22Rv1 (cell line): ENCODE measurements at regions not wholly inside any gene's neighbourhood (a gene's known extent, or its start where the extent isn't known, plus 50 kb on each side); places are given as distances from the start of the nearest gene placed in this dataset.

Source experiments
- CTCF ChIP-seq: fragments of 450-650 bp; IDR thresholded peaks from 2 replicates; pipeline ENCODE4 v1.5.1; 2017; ENCODE audit warnings: mild to moderate bottlenecking
- ZFX ChIP-seq: fragments of 450-650 bp; IDR thresholded peaks from 2 replicates; pipeline ENCODE4 v1.6.1; 2017; ENCODE audit warnings: antibody characterized with exemption, borderline replicate concordance

- no peak for TF ChIP-seq CTCF
- no peak for TF ChIP-seq ZFX
Observed at GRCh38 chr2:8217468-8218030, 464.3 kb upstream of the ID2 start.
